HG02798 (cell line): ENCODE measurements at regions not wholly inside any gene's neighbourhood (a gene's known extent, or its start where the extent isn't known, plus 50 kb on each side); places are given as distances from the start of the nearest gene placed in this dataset.
"Not testable (repeated sequence)": the region's sequence is repeated elsewhere in the genome, so short reads cannot be mapped to it uniquely, and the experiment has no call there.

ENCODE experiments used
- ATAC-seq: cut with Tn5 transposase; IDR thresholded peaks from one replicate; pipeline ENCODE4 v1.9.1; 2021; ENCODE audit warnings: mild to moderate bottlenecking; ENCODE audit not compliant: unreplicated experiment, poor library complexity

GRCh38 chr6:139538366-139538765, 163.9 kb upstream of the CITED2 start:
- ATAC-seq, result no peak

GRCh38 chr6:139536751-139537617, 162.5 kb upstream of the CITED2 start:
- ATAC-seq, result no peak

DNA sequence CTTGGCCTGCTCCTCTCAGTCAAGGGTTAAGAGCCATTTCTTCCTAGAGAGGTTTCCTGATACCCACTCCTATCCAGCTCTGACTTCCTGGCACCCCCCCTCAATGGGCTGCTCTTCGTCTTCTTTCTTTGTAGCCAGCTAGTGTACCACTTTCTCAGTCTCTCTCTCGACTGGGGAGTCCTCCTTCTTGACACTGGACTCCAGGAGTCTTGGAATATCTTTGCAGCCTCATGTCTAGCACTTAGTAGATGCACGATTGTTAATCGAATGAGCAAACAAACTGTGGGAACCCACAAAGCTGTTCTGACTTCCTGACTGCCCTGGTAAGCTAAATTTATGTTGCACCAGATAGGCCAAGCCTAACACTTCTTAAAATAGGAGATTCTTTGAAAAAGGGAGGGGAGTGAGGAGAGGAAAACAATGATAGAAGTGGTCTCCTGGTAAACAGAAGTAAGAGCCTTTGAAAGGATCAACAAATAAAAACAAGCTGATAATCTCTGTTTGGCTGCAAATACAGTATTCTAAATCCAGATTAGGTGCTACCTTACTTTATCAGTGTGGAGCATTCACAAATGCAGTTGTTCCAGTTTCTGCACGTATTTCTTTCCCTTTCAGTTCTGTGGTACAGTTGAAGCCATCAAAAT, 160.1 kb upstream of the CITED2 start:
- ATAC-seq, result no peak

DNA sequence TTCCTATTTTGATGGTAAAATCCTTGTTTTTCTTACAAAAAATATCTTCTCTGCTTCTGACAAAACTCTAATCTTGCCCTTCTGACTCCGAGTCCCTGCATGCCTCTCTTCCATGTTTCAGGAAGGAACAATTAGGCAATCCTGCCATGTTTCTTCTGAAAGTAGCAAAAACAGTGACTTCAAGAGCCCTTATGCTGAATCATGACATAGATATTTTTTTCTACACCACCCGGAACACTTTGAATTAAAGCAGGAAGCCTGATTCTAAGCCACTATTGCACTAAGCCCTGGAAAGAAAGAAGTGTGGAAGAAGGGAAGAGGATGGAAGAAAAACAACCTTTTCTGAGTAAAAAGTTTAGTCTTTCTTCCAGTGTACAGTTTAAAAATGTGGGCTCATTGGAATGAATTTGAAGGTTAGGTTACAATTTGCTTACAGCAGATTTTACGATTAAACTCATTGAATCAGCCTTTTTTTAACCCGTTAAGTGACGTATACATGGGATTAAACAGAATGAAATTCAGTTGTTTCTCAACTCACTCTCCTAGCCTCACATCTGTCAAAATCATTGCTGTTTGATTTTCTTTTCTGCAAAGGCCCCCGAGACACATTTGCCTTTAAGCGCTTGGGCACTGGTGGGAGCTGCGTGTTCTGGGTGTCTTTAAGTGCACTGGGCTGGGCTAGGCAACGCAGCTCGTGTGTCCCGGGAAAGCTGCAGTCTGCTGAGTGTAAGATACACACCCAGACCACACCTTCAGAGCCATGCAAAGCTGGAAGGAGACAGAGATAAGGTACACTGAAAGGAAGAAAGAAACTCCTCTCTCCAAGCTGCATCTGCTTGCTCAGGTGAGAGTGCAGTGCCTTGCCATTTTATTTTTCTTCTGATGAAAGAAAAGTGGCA, 159.4 kb upstream of the CITED2 start:
- no peak for ATAC-seq

GRCh38 chr6:139533171-139533570, 158.7 kb upstream of the CITED2 start:
- ATAC-seq, result no peak

DNA sequence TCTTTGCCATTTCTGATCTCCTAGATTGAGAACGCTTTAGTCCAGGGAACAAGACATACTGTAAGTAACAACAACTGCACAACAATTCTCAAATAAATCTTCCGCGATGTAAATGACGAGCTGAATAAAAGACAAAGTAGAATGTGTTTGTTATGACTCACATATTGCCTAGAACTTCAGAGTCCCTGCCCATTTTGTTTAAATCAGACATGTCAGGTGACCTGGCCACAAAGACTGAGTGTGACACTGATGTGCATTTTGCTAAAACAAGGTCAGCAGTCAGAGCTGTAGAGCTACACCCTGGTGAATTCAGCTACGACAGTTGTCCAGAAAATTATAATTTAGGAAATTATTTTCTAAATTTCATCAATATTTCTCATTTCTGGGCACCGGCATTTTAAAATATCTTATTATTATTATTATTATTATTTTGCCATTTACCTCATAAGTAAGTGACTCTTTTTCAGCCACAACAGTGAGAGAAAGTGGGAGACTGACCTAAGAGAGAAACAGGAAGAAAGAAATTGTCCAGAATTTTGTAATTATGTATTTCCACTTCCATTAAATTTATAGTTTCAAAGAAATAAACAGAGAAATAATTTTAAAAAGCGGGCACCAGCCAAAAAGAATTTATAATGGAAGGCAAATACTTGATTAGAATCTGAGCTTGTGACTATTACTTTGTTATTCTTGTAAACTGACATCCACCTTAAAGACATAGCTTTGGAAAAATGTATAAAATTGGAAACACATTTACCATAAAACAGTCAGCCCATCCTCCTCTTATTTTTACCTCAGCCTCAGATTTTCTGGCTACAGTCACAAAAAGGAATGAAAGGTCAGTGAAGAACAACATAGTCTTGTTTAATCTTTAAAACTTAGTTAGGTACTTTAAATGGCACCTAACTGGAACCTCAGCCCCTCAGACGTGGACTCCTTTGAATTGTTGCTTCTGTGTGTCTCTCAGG, 157.0 kb upstream of the CITED2 start:
- no peak for ATAC-seq

DNA sequence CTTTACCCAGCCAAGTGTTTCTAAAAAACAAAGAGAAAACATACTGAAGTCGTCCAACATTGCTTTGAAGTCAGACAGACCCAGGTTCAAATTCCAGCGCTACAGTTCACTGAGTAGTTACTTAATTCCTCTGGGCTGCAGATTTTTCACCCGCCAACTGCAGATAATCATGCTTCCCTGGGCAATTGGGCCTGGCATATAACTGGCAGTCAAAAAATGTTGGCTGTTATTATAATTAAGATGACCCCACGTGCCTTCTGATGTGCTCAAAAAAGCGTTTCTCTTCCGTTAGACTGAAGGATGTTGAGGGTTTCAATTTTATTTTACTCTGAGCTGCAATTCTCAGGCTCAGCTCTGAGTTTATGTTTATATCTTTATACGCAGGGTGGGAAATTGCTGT, 156.1 kb upstream of the CITED2 start:
- ATAC-seq, result no peak

GRCh38 chr6:139529420-139529819, 155.0 kb upstream of the CITED2 start:
- ATAC-seq, result no peak

- ATAC-seq, result no peak
These were observed 154.0 kb upstream of the CITED2 start for GRCh38 chr6:139528471-139528870.

DNA sequence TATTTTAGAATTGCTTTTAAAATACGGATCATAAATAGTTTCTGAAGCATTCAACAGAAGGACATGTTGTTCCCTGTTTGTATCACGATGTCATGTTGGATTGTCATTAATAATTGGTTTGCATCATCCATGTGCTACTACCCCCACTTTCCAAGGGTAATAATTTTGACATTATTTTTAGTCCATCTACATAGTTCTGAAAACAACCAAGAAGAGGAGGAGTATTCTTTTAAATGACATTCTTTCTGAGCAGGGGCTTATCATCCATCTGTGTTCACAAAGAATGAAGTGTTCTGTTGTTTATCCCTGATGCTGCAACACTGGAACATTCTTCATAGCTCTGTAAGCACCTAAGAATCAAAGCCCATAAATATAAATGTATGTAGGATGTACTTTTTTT, 151.0 kb upstream of the CITED2 start:
- ATAC-seq, result no peak

- no peak for ATAC-seq
These were observed 149.5 kb upstream of the CITED2 start for GRCh38 chr6:139523986-139524385.

DNA sequence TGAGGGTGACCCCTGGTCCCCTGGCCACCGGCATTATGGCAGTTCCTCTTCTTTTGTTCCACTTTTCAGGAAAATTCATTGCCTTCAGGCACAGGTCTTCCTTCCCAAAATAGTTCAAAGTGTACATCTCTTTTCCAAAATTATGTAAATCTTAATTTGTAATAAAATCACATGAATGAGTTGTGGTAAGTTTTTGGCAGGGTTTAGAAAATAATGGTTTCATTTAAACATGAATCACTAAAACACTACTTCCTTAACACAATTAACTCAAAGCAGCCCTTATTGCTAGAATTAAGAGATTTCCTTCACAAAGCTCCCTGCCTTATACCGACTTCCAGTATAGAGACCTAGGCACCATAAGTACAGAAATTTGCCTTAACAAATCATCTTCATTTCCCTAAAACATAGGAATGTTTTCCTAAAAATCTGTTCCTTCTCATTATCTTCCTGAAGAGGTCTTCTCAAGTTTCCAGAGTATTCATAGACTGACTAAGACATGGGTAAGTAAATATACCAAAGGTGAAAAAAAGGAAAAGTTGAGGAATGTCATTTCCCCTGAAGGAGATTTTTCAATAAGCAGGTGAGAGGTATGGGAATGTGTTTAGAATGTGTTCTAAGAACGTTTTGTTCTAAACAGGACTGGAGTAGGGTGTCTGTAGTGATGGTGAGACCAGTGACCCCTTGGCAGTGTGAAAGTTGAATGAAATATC, 148.2 kb upstream of the CITED2 start:
- ATAC-seq, result no peak

GRCh38 chr6:139521338-139521737, 146.9 kb upstream of the CITED2 start:
- no peak for ATAC-seq

- ATAC-seq, result no peak
These were observed 145.9 kb upstream of the CITED2 start for GRCh38 chr6:139520321-139520768.

DNA sequence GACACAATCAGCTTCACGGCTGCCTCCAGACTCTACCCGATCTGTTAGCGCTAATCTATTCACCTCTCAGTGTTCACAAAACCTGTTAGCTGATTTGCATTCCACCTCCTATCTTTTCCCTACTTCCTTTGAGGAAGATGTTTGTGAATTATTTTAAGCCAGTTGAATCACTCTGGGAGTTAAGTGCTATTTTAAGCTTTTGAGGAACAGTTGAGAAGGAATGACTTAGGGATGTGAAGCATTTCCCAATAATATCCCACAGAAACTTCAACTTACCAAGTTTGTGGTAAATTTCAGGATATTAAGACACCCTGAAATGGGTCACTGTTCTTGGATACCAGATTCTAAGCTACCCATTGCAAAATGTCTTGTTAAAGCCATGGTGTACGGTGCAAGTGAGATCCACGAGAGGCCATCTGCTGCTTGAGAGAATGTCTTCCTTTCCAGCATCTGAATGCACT, 145.2 kb upstream of the CITED2 start:
- ATAC-seq, result no peak

GRCh38 chr6:139519097-139519496, 144.6 kb upstream of the CITED2 start:
- ATAC-seq, result no peak

GRCh38 chr6:139518556-139519091, 144.2 kb upstream of the CITED2 start:
- ATAC-seq, result no peak

GRCh38 chr6:139517998-139518555, 143.6 kb upstream of the CITED2 start:
- not testable (repeated sequence) for ATAC-seq
